Stimulated activated CD4-positive, alpha-beta T cell treated with anti-CD3 and anti-CD28 coated beads, Interleukin-4, amount 100 ng/mL, for 48 hours (primary cell): ENCODE measurements at regions not wholly inside any gene's neighbourhood (a gene's known extent, or its start where the extent isn't known, plus 50 kb on each side); places are given as distances from the start of the nearest gene placed in this dataset.
"Not testable (repeated sequence)": the region's sequence is repeated elsewhere in the genome, so short reads cannot be mapped to it uniquely, and the experiment has no call there.

Source experiments
- DNase-seq, 2 donors: peaks; one replicate each; pipeline ENCODE4 v3.0.0-alpha.2; 2020; ENCODE audit warnings: low read depth in 2 of 2

DNA sequence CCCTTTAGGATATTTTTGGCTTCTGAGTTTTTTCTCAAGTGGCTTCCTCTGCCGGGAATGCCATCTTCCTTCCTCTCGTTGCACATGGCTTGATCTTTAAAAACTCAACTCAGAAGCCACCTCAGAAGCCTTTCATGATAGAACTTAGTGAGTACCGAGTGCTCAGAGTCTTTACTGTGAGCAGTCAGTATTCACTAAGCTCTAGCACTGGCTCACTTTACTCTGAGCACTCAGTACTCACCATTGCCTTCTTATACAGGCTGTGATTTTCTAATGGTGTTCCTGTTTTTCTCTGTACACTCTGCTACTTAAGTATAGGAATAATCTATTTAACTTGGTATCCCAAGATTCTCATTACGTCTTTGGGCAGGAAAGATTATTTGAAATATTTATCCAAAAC lies 116.2 kb downstream of the PFDN4 start:
- no peak for DNase-seq

DNA sequence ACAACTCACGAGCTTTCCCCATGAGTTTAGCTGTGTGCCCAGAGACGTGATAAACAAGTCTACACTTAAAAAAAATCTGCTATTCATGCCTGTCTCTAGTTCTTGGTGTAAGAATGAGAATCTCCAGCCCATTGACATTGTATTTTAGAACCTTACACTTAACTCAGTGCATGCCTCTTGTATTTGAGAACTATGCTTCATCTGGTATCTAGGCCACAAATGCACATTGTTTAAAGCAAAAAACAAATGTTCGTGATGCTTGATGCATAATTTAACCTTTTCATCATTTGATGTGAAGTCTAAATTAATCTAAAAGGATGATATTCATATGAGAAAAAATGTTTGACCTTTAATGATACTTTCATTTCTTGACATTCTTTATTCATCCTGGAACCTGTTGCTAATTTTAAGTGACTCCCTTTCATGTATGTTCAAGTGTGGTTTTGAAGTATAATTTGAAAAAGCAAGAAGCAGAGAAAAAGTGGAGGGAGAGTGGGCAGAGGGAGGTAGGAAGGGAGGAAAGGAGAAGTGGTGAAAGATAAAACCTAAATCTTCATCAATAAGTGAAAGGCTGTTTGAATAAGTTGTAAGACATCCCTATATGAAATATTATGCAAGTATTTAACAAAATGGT lies 116.9 kb downstream of the PFDN4 start:
- DNase-seq, result no peak

DNA sequence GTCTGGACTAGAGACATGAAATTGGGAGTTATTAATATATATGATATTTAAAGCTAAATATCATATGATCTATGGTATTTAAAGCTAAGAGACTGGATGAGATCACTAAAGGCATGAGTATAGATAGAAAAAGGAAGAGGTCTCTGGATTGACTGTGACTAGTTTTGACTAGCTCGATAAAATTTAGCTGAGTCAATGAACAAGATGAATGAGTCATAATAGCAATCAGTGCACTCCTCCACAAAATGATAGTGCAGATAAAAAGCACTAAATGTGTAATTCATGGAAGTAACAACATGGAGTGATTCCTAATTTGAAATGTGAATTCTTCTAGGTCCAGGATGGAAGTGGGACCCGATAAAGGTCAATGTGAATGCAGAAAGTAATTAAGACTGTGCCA lies 127.4 kb downstream of the PFDN4 start:
- no peak for DNase-seq

DNA sequence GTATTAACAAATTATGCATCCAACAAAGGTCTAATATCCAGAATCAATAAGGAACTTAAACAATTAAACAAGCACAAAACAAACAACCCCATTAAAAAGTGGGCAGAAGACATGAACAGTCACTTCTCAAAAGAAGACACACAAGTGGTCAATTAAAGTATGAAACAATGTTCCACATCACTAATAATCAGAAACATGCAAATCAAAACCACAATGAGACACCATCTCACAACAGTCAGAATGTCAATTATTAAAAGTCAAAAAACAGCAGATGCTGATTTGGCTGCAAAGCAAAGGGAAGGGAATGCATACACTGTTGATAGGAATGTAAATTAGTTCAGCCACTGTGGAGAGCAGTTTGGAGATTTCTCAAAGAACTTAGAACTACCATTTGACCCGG lies 129.3 kb downstream of the PFDN4 start:
- DNase-seq, result no peak

DNA sequence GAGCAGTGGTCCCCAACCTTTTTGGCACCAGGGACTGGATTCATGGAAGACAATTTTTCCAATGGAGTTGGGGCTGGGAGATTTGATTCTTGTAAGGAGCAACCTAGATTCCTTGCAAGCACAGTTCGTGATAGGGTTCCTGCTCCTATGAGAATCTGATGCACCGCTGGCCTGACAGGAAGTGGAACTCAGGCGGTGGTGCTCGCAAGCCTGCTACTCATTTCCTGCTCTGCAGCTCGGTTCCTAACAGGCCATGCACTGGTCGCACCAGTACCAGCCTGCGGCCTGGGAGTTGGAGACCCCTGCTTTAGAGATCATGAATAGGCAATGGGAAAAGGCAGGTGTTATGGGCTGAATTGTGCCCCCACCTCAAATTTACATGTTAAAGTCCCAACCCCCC lies 131.2 kb downstream of the PFDN4 start:
- DNase-seq, result no peak

DNA sequence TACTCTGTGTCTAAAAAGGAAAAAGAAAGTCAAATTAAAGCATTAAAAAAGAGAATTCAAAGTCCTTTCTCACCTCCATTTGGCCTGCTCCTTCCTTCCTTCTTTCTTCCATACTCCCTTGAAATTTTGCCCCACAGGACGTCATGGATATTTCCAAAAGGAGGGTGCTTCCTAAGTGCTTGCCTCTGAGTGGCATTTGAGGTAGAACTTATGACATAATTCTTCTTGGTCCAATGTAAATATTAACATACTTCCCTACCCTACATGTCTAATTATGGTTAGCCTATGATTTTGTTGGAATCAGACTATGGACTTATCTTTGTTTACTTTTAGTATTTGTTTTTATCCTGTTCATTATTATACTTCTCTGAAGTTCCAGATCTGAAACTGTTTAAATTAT lies 132.3 kb downstream of the PFDN4 start:
- DNase-seq, result no peak

DNA sequence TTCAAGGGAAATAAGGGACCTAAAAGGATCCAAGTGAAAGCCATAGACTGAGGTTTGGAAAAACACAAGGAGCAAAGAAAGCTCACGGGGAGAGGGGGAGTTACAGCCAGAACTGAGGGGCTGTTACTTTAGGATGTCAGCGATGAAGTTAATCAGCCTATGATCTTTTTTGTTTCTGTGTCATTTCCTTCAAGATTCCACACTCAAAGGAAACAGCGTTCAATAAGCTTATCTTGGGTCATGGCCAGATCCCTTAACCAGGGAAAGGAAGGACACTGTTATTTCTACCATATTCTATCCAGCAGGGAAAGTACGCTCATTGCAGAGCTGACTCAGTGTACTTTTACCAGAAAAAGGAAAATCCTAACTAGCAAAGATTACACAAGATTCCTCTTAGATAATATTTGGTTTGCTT lies 132.8 kb downstream of the PFDN4 start:
- DNase-seq, result no peak

DNA sequence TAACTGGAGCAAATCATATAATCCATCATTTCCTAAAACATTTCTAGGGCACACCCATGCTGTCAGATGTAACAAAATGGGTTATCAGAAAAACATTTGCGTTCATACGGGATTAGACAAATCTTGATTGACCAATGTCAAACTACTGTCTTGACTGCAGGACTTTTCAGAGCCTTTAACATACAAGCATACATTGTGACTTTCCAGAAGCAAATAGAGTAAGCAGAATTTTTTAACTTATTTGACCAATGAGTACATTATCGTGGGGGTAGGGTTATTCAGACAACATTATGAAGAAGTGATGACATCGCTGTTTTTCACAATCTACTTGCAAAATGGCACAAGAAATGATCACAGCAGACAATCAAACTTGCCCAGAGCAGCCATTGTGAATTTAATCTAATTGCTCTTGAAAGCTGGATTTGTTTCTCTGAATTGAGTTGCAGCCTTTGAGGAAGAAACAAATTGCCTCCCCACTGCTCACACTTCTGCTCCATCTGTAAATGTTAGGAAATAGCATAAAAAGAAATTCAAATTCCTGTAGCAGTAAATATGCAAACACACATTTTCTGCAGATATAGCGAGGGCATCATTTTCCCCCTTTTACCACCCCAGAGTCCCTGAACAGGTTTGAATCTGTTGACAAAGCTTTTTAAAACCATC lies 133.0 kb upstream of the DOK5 start:
- DNase-seq, result no peak

DNA sequence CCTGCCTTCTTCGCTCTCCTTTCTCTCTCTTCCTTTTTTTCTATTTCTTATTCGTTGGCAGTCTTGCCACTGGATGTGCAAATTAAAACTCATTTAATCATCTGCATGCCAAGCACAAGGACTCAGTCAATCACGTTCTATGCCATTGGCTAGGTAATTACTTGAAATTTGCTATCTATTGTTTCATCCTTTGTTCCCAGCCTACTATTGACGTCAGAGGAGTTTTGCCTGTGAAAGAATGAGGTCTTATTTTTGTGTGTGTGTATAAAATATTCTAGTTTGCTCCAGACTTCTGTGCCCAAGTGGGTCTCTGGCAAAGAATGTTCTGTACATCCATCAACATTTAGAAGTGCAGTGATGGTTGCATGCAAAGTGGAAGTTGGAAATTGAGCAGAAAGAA lies 132.3 kb upstream of the DOK5 start:
- DNase-seq, result no peak

DNA sequence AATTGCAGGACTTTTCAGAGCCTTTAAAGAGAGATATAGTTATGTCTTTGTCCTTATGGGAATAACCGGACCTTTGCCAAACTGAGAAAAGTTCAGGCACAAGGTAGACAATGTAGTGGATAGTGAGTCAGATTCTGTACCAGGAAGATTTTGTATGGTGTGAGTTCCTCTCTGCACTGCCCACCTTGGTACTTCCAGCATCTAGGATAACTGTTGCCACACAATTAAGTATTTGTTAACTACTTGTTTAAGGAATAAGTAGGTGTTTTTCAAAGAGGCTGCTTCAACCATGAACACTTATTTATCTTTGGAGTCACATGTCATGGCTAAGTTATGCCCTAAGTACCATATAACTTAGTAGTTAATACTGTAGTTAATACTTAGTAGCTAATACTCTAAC lies 131.8 kb upstream of the DOK5 start:
- no peak for DNase-seq

DNA sequence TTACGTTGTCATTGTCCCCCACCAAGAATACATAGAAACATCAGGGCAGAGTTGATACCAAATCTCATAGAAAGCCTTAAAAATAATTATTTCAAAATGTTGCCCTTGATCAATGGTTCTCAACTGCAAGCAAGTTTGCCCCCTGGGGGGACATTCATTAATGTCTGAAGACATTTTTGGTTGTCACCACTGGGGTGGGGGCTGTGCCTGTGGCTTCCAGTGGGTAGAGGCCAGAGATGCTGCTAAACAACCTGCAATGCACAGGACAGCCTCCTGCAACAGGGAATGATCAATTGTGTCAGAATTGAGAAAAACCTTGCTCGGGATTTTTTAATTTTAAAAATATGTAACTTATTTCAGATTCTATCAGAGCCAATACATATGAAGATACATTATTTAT lies 130.6 kb upstream of the DOK5 start:
- DNase-seq, result no peak

DNA sequence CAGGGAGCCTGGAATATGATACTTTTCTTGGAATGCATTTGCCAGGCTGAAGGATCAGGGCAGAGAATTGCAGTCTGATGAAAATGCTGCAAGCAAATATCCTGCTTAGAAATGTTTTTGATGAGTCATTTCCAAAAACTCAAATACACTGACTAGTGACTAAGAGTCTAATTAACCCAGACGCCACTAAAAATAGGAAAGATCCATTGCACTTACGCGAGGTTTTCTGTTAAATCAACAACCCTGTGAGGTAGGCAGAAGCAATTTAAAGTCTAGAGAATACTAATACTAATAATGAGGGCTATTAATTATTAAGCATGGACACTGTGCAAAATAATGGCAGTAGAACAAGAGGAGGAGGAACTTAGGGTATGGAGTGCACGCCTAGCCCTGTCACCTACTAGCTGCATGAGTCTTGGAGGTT lies 130.1 kb upstream of the DOK5 start:
- no peak for DNase-seq

DNA sequence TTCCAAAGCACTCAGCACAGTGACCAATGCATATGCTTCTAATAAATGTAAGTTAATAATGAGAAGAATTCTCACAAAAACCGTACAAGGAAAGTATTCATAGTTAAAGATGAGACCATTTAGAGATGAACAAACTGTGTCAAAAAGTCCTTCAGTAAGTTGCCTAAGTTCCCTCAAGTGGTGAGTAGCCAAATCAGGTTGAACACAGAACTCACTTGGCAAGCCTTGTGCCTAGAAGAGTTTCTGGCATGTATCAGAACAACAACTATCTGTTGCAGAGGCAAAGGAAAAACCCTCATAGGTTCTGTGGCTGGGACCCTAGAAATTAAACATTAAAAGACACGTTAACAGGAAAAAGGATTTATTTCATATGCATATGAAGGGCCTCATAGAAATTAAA lies 129.6 kb upstream of the DOK5 start:
- DNase-seq, result no peak

DNA sequence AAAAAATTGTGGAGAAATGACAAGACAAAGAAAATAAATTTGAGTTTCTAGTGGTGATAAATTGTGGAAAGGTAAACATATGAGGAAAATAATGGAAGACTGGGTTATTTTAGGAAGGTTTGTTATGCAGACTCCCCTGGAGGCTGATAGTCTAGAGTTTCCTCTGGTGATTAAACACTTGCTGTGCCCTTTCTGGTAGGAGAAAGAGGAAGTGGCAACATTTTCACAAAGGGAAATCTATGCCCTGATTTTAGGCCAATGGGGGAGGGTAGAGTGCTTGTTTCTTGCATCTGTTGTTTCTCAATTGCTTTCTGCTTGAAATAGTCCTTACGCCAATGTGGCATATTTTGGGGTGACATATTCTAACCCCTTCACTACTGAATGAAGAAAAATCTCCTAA lies 129.1 kb upstream of the DOK5 start:
- no peak for DNase-seq

DNA sequence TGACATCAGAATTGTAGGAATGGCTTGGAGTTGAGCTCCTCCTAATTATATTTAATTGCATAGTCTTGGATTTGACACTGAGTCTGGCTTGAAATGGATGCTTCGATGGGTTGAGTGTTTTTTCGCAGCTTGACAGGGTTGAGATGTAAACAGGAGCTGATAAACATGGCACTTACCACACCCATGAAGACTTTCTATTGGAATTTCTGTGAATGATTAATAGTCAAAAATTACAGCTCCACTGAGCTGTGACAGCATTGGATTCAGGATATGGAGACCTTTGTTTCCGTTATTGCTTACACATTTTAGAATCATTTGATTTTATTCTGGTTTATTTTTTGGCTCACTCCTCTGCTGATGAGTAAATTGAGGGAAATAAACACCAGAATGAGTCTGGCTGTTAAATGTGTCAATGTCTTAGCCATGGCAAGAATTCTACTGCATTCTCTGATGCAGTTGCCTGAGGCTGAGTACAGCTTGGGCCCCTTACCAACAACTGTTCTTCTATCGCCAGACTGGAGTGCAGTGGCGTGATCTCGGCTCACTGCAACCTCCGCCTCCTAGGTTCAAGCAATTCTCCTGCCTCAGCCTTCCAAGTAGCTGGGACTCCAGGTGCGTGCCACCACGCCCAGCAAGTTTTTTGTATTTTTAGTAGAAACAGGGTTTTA lies 128.1 kb upstream of the DOK5 start:
- DNase-seq, result no peak

DNA sequence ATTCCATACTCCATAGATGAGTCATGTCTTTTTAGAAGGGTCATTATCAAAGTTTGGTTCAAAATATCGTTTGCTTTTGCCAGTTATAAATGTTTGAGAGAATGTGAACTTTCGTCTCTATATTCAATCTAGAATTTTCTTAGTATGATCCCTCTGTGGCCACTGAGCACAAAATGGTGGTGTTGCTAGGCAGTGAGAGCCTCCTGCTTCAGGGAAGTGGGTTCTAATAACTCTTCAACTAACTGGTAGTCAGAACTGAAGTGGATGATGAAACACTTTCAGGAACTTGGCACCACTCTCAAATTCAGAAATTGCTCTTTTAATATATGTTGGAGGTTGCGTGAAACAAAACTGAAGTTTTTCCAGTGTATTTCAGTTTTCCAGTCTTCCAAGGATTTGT lies 125.0 kb upstream of the DOK5 start:
- no peak for DNase-seq

DNA sequence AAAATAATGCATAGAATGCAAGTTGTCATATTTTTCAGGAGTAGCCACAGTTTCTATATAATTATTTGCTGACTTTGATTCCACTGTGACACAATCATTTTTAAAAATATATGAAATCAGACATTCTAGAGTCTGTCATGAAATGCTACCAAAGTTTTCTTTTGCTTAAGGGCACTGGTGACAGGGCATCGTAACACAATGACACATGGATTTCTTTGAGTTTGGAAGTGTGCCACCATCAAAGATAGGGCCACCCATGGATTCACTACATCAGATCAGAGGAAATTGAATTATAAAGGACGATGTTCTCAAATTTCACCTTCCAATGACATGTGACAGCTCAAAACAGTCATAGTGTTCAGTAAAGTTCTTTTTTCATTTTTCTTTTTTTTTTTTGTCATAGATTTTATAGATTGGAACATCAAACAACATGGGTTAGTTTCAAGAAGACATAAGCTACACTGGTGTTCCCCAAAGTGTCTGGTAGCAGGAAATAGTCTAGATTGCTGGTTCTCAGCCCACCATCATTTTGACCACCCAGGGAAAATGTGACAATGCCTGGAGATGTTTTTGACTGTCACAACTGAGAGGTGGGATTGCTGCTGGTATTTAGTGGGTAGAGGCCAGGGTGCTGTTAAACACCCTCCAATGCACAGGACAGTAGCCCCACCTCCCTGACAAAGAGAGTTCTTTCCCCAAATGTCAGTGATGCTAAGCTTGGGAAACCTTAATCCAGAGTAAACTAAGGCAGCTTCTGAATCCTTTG lies 123.8 kb upstream of the DOK5 start:
- no peak for DNase-seq

DNA sequence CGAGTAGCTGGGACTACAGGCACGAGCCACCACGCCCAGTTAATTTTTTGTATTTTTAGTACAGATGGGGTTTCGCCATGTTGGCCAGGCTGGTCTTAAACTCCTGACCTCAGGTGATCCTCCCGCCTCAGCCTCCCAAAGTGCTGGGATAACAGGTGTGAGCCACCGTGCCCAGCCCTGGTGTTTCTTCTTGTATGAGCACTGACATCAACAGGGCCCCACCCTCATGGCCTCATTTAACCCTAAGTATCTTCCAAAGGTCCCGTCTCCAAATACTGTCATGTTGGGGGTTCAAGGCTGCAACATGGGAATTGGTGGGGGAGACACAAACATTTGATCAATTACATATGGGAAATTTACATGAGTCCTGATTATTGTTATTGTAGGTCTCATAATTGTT lies 122.9 kb upstream of the DOK5 start:
- not testable (repeated sequence) for DNase-seq

DNA sequence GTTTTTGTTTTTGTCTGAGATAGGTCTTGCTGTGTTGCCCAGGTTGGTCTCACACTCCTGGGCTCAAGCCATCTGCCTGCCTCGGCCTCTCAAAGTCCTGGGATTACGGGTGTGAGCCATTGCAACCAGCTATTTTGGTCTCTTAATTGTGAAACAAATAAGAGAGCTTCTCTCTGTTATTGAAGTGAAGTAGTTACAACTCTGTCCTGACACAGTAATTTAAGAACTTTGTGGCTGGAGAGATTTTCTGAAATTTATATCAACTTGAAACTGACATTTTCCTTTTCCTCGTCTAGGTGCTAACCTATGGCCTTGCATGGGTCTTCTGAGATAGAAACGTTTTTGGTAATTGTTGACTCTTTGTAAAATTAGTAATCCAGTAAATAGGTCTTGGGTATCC lies 122.1 kb upstream of the DOK5 start:
- no peak for DNase-seq

DNA sequence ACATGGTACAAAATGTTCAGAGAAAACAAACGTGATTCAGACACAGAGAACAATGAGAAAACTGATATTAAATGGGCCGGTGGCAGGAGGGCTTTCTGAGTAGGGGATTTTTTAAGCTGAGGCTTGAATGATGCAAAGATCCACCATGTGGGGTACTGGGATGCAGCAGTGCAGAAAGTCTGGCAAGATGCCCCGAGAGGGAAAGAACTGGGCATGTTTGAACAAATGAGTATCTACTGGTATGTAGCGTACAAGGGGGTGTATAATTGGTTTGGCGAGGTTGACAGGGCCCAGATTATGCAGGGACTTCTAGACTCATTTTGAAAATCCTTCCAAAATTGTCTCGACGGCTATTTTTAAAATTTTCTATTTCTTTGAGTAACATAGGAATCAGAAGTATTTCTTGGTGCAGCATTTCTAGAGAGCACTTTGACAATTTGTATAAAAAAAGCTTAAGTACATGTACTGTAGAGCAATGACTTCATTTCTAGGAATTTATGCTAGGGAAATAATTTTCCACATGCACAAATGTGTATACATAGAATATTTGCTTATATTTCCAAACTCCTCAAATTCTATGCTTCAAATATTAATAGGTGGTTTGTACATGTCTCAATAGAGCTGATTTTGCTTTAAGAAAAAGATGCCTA lies 119.6 kb upstream of the DOK5 start:
- DNase-seq, result no peak

DNA sequence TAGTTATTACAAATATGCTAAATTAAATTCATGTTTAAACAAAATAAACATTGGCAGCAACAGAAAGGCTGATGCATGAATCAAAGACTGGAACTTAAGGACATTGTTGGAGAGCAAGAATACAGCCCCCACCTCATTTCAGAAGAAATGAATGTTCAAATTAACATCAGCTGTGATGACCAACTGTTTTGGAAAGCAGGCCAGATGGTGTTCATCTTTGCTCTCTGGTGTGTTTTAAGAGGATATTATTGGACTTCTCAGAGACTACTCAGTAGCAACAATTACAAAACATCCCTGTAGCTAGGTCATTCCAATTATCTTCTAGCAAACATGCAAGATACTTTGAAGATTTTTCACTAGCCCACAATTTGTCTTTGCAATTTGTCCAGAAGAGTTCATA lies 118.6 kb upstream of the DOK5 start:
- no peak for DNase-seq

DNA sequence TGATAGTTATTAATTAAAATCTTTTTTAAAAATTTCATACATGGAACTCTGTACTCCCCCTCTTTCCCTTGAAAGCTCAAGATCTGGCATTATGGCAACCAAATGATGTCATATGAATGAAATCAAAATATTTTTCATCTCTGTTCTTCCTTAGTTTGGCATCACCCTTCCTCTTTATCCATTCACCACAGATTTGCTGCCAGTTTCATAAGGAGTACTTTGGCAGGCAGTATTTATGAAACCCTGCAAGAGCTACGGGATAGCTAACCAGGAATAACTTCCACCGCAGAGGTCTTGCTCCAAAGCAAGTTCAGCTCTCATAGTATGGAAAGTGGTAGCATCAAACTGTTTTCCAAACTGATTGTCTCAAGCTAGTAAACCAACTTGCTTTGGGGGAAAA lies 113.9 kb upstream of the DOK5 start:
- no peak for DNase-seq
